ENCODE measurements at regions not wholly inside any gene's neighbourhood (a gene's known extent, or its start where the extent isn't known, plus 50 kb on each side); places are given as distances from the start of the nearest gene placed in this dataset.

GRCh38 chr13:58051396-58051795 lies 419.9 kb downstream of the PCDH17 start:
- DNase-seq (ENCODE audit: low read depth) = no peak

GRCh38 chr13:58051807-58052375 lies 420.3 kb downstream of the PCDH17 start:
- DNase-seq (ENCODE audit: low read depth) = no peak

GRCh38 chr13:58056426-58056825 lies 424.9 kb downstream of the PCDH17 start:
- DNase-seq (ENCODE audit: low read depth) = no peak

GRCh38 chr13:58059624-58060023 lies 428.1 kb downstream of the PCDH17 start:
- DNase-seq (ENCODE audit: low read depth) = no peak

- no peak for DNase-seq (ENCODE audit: low read depth)
Observed at GRCh38 chr13:58080806-58081205, 449.3 kb downstream of the PCDH17 start.

- DNase-seq (ENCODE audit: low read depth) = no peak
Observed at GRCh38 chr13:58081301-58081820, 449.8 kb downstream of the PCDH17 start.

- no peak for DNase-seq (ENCODE audit: low read depth)
Observed at GRCh38 chr13:58083064-58083463, 451.5 kb downstream of the PCDH17 start.

- no peak for DNase-seq (ENCODE audit: low read depth)
Observed at GRCh38 chr13:58085274-58085673, 453.7 kb downstream of the PCDH17 start.

- DNase-seq (ENCODE audit: low read depth) = no peak
Observed at GRCh38 chr13:58085819-58086218, 454.3 kb downstream of the PCDH17 start.

GRCh38 chr13:58087566-58087965 lies 456.0 kb downstream of the PCDH17 start:
- no peak for DNase-seq (ENCODE audit: low read depth)

- DNase-seq (ENCODE audit: low read depth) = no peak
Observed at GRCh38 chr13:58093394-58093793, 461.9 kb downstream of the PCDH17 start.

- DNase-seq (ENCODE audit: low read depth) = no peak
Observed at GRCh38 chr13:58097831-58098230, 466.3 kb downstream of the PCDH17 start.

GRCh38 chr13:58119351-58119750 lies 487.8 kb downstream of the PCDH17 start:
- no peak for DNase-seq (ENCODE audit: low read depth)

- no peak for DNase-seq (ENCODE audit: low read depth)
Observed at GRCh38 chr13:58119804-58120203, 488.3 kb downstream of the PCDH17 start.

- DNase-seq (ENCODE audit: low read depth) = no peak
Observed at GRCh38 chr13:58126496-58126895, 495.0 kb downstream of the PCDH17 start.

GRCh38 chr13:58134012-58134411 lies 502.5 kb downstream of the PCDH17 start:
- no peak for DNase-seq (ENCODE audit: low read depth)

GRCh38 chr13:58134525-58134924 lies 503.0 kb downstream of the PCDH17 start:
- DNase-seq (ENCODE audit: low read depth) = no peak

GRCh38 chr13:58142952-58143351 lies 511.4 kb downstream of the PCDH17 start:
- DNase-seq (ENCODE audit: low read depth) = no peak

GRCh38 chr13:58144616-58145015 lies 513.1 kb downstream of the PCDH17 start:
- no peak for DNase-seq (ENCODE audit: low read depth)

GRCh38 chr13:58151452-58151851 lies 519.9 kb downstream of the PCDH17 start:
- DNase-seq (ENCODE audit: low read depth) = no peak

GRCh38 chr13:58160980-58161379 lies 529.4 kb downstream of the PCDH17 start:
- no peak for DNase-seq (ENCODE audit: low read depth)

- DNase-seq (ENCODE audit: low read depth) = no peak
Observed at GRCh38 chr13:58165617-58166016, 534.1 kb downstream of the PCDH17 start.

GRCh38 chr13:58181111-58181510 lies 549.6 kb downstream of the PCDH17 start:
- no peak for DNase-seq (ENCODE audit: low read depth)

- DNase-seq (ENCODE audit: low read depth) = no peak
Observed at GRCh38 chr13:58187881-58188280, 556.3 kb downstream of the PCDH17 start.
